ENCODE measurements at regions not wholly inside any gene's neighbourhood (a gene's known extent, or its start where the extent isn't known, plus 50 kb on each side); places are given as distances from the start of the nearest gene placed in this dataset.

DNA sequence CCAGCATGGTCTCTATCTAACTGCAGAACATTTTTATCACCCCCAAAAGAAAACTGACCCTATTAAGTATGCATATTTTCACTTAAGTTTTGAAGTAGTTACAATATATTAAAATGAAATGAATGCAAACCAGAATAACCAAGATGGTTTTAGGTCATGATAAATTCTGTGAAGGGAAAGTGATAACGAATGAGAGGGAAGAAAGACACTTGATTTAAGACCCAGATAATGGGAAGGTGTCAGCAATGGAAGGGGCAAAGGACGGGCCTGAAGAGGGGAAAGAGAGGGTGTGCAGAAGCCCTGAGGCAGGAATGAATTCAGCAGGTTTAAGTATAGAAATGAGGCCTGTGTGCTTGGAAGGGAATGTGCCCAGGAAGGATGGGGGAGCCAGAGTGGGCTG is 61.1 kb upstream of the IGFBP3 start:
- no peak for TF ChIP-seq EZH2phosphoT487 (IDR thresholded peaks at IDR 0.05; ENCODE audit: insufficient read depth, low read depth)
- no peak for TF ChIP-seq EZH2 (IDR thresholded peaks at IDR 0.05; ENCODE audit: insufficient read depth, poor library complexity, severe bottlenecking)

All from GM23248 (cell line).